AG04449 (cell line): ENCODE measurements at regions not wholly inside any gene's neighbourhood (a gene's known extent, or its start where the extent isn't known, plus 50 kb on each side); places are given as distances from the start of the nearest gene placed in this dataset.

ENCODE experiments used
- CTCF ChIA-PET: fragments of 350-600 bp; formaldehyde crosslinking; extraction: SDS; loops from one replicate; lab custom pipeline; 2021; ENCODE audit warnings: antibody characterized with exemption; lab: Yijun Ruan, JAX
- POLR2A ChIA-PET: fragments of 400-600, 350-600 bp; formaldehyde crosslinking; extraction: SDS; loops from one replicate; lab custom pipeline; 2020; ENCODE audit warnings: antibody characterized with exemption, inconsistent platforms; lab: Yijun Ruan, JAX
- DNase-seq: peaks from one replicate; pipeline ENCODE4 v3.0.0-alpha.2; 2010; ENCODE audit warnings: low read depth, low spot score
- H3K4me3 ChIP-seq: 2 replicates; pipeline ENCODE4 v1.5.1; 2011; ENCODE audit warnings: low read depth, mild to moderate bottlenecking, control low read depth, low read length
- TF ChIP-seq, protein P1 (sequence below): IDR thresholded peaks from one replicate; pipeline ENCODE4 v1.5.1; 2011; ENCODE audit warnings: mild to moderate bottlenecking, moderate library complexity, low read length, control low read depth, inconsistent platforms; ENCODE audit not compliant: insufficient read depth; ENCODE audit errors: missing control alignments

DNA sequence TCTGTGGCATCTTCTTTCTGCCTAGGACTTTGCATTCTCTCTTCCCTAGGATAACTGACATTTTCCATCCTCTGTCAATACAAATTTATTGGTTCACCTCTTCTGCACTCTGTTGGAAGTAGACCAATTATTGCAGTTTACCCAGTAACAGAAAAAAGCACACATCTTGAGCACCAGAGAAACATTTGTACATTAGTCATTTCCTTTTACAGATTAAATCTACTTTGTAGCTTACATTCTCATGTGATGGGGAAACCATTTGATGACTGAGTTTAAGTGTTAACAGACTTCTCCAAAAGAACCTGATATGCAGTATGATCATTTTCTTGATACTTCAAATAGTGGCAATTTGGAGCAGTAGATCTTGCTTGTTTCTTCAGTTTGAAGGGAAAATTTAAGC is 1098.8 kb downstream of the DTWD2 start:
- peak; percentile 12 for DNase-seq
- no peak overlapping the region for H3K4me3 ChIP-seq
- ChIA-PET CTCF (no interaction called here), POLR2A (no interaction called here)
- TF ChIP-seq, protein P1, sequence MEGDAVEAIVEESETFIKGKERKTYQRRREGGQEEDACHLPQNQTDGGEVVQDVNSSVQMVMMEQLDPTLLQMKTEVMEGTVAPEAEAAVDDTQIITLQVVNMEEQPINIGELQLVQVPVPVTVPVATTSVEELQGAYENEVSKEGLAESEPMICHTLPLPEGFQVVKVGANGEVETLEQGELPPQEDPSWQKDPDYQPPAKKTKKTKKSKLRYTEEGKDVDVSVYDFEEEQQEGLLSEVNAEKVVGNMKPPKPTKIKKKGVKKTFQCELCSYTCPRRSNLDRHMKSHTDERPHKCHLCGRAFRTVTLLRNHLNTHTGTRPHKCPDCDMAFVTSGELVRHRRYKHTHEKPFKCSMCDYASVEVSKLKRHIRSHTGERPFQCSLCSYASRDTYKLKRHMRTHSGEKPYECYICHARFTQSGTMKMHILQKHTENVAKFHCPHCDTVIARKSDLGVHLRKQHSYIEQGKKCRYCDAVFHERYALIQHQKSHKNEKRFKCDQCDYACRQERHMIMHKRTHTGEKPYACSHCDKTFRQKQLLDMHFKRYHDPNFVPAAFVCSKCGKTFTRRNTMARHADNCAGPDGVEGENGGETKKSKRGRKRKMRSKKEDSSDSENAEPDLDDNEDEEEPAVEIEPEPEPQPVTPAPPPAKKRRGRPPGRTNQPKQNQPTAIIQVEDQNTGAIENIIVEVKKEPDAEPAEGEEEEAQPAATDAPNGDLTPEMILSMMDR, result no peak

DNA sequence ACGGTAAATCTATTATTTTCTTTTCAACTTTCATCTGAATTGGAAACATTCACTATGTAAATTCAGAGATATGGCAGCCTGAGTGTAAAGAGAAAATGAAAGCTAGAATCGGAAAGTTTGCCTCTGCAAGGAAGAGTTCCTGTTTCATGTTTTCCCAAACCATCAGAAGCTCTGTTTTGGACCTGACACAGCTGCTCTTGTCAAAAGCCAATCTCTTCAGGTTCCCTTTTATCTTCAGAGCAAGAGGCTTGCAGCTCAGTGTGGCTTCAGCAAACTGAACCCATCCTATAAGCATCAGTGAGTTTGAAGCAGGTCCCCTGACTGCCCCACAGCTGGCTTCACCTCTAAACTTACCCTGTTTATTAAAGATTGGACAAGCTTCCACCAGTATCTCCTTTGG is 1099.7 kb downstream of the DTWD2 start:
- H3K4me3 ChIP-seq, result no peak overlapping the region
- TF ChIP-seq, protein P1, result no peak
- no peak for DNase-seq
- ChIA-PET POLR2A (no interaction called here), CTCF (no interaction called here)

DNA sequence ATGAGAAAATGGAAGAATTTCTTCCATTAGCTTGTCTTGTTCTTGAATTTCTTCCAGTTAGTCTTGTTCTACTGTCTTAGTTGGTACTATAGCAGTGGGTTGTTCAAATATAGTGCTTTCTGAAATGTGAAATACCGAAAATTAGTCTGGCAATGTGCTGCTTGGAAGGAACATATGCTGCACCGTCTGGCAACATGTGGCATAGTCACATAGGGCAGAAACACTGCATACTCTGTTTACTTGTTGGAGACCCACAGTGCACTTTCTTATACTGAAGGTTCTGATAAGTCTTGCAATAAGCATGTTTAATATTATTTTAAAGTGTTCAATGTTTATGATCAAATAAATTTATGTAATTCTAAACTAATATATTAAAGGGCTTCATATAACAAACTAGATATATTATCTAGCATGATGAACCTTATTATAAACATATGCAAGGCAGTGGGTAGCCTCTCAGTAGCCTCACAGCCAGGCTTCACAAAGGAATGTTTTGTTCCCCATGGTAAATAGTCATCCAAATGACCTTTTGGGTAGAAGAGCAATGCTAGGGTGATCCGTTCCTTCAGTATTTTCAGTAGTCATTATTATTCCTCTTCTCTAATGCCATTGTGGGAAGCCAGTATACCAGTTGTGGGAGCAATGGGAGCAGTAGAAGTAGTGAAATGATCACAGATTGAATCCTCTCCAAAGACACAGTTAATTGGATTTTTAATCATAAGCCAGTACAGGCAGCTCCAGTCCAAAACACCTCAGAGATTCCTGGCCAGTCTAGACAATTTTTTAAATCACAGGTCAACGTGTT is 1106.7 kb downstream of the DTWD2 start:
- DNase-seq, result no peak

DNA sequence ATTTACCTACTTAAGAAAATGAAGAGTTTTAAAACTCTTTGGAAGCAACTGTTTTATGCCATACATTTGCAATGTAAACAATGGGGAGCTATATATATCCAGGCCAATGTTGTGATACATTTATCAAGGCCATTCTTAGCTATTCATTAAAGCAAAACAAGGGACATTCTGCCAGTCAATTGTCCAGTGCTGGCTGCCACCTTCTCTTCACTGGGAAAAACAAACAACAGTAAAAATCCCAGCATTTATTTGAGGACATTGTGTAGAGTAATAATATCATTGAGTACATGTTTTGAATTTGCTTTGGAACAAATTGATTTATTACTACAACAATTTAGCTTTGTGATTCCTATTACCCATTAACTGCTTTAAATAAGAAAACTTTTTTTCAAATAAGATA is 1107.4 kb downstream of the DTWD2 start:
- ChIA-PET POLR2A (no interaction called here), CTCF (no interaction called here)
- TF ChIP-seq, protein P1, result no peak
- DNase-seq, result no peak
- H3K4me3 ChIP-seq, result no peak overlapping the region

More for the DNA sequence above, 1106.7 kb downstream of the DTWD2 start:
- POLR2A ChIA-PET, result no interaction called here
- H3K4me3 ChIP-seq, result no peak overlapping the region
- CTCF ChIA-PET, result no interaction called here
- TF ChIP-seq, protein P1, result no peak

DNA sequence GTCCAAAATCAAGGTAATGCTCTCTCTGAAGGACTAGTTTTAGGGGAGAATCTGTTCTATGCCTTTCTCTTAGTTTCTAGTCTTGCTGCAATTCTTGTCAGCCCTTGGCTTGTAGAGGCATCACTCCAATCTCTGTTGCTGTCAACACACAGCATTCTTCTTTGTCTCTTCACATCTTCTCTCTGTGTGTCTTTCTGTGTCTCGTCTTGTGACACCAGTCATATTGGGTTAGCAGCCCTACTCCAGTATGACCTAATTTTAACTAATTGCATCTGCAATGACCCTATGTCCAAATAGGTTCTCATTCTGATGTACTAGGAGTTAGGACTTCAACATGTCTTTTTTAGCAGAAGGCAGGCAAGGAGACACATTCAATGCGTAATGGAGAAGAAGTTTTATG is 1110.6 kb downstream of the DTWD2 start:
- TF ChIP-seq, protein P1, result no peak
- ChIA-PET CTCF (no interaction called here), POLR2A (no interaction called here)
- DNase-seq, result no peak
- H3K4me3 ChIP-seq, result no peak overlapping the region

DNA sequence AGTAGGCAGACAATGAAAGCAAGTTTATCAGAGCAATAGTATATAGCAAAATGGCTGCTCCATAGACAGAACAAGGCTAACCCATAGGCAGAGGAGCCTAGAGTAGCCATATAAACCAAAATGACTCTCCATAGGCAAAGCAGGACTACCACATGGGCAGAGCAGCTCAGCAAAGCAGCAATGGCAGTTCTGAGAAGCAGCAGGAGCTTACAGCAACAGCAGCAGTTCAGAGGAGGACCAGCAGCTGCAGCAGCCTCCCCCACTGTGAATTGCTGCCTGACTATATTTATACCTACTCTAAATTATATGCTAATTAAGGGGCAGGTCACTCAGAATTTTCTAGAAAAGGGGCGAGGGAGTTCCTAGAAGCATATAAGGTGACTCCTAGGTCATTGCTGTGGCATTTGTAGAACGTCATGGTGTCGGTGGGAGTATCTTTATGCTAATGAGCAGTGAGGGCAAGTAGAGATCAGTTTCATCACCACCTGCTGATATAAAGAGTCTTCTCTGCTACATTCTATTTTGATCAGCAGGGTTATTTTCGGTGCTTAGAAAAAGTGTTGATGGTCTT is 1115.5 kb downstream of the DTWD2 start:
- H3K4me3 ChIP-seq, result no peak overlapping the region
- ChIA-PET POLR2A (no interaction called here), CTCF (no interaction called here)
- TF ChIP-seq, protein P1, result no peak
- no peak for DNase-seq
